ENCODE measurements at regions not wholly inside any gene's neighbourhood (a gene's known extent, or its start where the extent isn't known, plus 50 kb on each side); places are given as distances from the start of the nearest gene placed in this dataset.

DNA sequence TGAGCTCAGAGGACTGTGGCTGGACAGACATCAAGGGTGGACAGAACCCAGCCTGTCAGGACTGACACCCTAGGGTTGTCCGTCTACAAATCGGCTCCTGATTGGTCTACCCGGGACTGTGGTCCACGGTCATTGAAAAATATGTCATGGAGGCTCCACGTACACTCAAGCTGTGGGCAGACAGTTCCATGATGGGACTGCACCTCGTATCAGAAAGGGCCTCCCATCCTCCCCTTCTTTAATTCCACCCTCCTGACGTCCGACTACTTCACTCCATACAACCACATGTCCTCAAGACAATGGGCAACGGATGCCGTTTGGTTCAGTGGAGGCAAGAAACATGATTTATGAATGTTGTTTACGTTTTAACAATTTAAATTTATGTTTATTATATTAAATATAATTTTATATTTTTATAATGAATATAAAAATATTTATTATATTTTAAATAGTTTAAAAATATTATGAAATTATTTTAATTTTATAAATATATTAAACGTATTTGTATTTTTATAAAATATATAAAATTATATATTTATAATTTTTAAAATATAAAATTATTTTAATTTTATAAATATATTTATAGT lies 58.0 kb upstream of the SHOX start:
- Mint-ChIP-seq H3K4me3 (no peak overlapping the region), H3K36me3 (ENCODE audit: insufficient read depth) (no peaks in the 10 kb centered on the region), H3K9me3 (peaks cover 17% of the 10 kb centered on the region), H3K4me1 (ENCODE audit: low read depth) (no peaks in the 10 kb centered on the region), H3K27me3 (ENCODE audit: low read depth) (no peaks in the 10 kb centered on the region)
- DNase-seq (no peak), ATAC-seq (no peak)

DNA sequence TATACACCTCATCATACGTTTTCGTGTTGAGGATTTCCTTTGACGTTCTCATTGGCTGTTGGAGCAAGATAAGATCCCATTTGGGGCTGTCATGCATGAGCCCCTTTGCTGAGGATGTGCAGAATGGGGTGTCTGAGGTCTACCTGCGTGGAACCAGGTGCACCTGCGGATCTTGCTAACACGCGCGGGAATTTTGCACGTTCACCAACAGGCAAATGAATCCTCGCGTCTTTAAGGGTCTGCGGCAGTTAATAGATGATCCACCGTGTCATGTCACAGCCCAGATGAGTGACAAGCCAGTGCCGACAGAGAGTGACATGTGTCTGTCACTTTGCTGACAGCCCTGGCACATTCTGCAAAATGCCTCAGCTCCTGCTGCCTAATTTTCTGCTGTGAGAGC lies 56.3 kb upstream of the SHOX start:
- peaks cover 28% of the 10 kb centered on the region for H3K9me3 Mint-ChIP-seq
- no peak for ATAC-seq
- no peaks in the 10 kb centered on the region for H3K4me1 Mint-ChIP-seq (ENCODE audit: low read depth)
- no peaks in the 10 kb centered on the region for H3K36me3 Mint-ChIP-seq (ENCODE audit: insufficient read depth)
- no peak for DNase-seq
- no peaks in the 10 kb centered on the region for H3K27me3 Mint-ChIP-seq (ENCODE audit: low read depth)
- no peak overlapping the region for H3K4me3 Mint-ChIP-seq

DNA sequence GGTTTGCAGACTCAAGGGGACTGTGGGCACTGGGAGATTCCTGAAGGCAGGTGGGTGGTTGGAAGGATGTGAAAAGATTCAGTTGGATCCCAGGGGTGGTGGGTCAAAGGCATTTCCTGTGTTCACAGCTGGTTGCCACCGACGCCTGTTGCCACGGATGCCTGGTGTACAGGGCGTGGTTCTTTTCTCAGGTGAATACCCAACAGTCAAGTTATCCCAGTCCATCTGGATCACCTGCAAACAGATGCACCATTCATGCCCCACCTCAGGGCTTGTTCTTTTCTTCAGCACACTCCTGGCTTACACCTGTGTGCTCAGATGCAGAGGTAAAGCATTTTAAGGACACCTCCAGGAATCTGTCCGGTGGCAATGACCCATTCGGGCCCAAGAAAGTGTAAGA lies 55.8 kb upstream of the SHOX start:
- Mint-ChIP-seq H3K4me3 (no peak overlapping the region), H3K4me1 (ENCODE audit: low read depth) (no peaks in the 10 kb centered on the region), H3K36me3 (ENCODE audit: insufficient read depth) (no peaks in the 10 kb centered on the region), H3K9me3 (peaks cover 29% of the 10 kb centered on the region), H3K27me3 (ENCODE audit: low read depth) (no peaks in the 10 kb centered on the region)
- ATAC-seq (no peak), DNase-seq (no peak)

DNA sequence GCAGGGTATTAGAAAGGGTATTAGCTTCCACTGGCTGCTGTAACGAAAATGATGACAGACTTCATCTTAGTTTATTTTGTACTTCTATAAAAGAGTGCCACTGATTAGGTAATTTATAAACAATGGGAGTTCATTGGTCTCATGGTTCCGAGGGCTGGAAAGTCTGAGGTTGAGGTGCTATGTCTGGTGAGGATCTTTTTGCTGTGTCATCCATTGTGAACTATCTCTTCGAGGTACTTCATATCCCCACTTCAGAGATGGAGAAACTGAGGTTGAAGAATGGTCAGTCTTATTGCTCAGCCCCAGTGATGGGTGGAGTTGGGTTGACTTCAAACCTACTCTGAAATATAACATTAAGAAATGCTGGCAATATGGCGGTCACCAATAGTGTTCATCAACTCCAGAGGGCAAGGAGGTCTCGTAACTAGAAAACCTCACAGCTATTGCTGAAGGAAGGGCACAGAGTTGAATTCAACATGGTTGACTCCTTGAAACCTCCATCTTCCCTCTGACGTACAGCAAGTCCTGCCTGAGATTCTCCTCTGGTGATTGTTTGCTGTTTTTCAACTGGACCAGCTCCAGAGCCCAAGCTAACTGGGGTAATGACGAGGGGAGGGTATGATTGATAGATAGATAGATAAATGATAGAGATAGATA lies 53.6 kb upstream of the SHOX start:
- Mint-ChIP-seq H3K27me3 (ENCODE audit: low read depth) (no peaks in the 10 kb centered on the region), H3K36me3 (ENCODE audit: insufficient read depth) (no peaks in the 10 kb centered on the region), H3K4me1 (ENCODE audit: low read depth) (no peaks in the 10 kb centered on the region), H3K4me3 (no peak overlapping the region), H3K9me3 (peaks cover 39% of the 10 kb centered on the region)
- ATAC-seq (no peak), DNase-seq (no peak)

DNA sequence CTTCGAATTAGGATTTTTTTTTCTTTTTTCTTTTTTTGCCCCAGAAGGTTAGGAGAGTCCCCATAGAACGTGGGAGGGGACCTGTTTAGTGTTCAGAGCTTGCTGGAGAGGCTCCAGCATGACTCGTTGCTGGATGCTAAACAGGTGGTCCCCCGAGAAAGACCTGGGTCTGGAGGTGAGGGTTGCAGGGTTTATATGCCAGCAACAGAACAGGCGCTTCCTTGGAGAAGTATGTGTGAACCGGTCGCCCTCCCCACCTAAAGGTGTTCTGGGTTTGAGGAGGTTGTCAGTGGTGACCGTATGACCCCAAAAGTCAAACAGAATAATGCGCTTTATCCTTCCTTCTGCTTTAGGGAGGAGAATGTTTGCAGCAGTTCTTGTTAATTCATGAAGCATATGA lies 52.1 kb upstream of the SHOX start:
- DNase-seq (no peak), ATAC-seq (no peak)
- Mint-ChIP-seq H3K4me1 (ENCODE audit: low read depth) (no peaks in the 10 kb centered on the region), H3K9me3 (peaks cover 39% of the 10 kb centered on the region), H3K4me3 (no peak overlapping the region), H3K36me3 (ENCODE audit: insufficient read depth) (no peaks in the 10 kb centered on the region), H3K27me3 (ENCODE audit: low read depth) (no peaks in the 10 kb centered on the region)

DNA sequence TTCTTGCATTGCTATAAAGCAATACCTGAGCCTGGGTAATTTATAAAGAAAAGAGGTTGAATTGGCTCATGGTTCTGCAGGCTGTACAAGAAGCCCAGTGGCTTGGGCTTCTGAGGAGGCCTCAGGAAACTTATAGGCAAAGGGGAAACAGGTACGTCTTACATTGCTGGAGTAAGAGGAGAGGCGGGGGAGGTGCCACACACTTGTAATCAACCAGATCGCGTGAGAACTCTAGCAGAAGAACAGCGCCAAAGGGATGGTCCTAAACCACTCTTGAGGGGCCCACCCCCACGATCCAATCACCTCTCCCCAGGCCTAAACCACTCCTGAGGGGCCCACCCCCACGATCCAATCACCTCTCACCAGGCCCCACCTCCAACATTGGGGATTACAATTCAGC lies 50.6 kb upstream of the SHOX start:
- no peak for ATAC-seq

More for the DNA sequence above, 50.6 kb upstream of the SHOX start:
- no peaks in the 10 kb centered on the region for H3K27me3 Mint-ChIP-seq (ENCODE audit: low read depth)
- H3K4me3 Mint-ChIP-seq = no peak overlapping the region
- H3K4me1 Mint-ChIP-seq (ENCODE audit: low read depth) = no peaks in the 10 kb centered on the region
- no peaks in the 10 kb centered on the region for H3K36me3 Mint-ChIP-seq (ENCODE audit: insufficient read depth)
- no peak for DNase-seq
- H3K9me3 Mint-ChIP-seq = peaks cover 39% of the 10 kb centered on the region
